HG03558 (cell line): ENCODE measurements at regions not wholly inside any gene's neighbourhood (a gene's known extent, or its start where the extent isn't known, plus 50 kb on each side); places are given as distances from the start of the nearest gene placed in this dataset.

Experiments used
- ATAC-seq: cut with Tn5 transposase; IDR thresholded peaks from one replicate; pipeline ENCODE4 v1.9.1; 2021; ENCODE audit warnings: moderate number of reproducible peaks; ENCODE audit not compliant: unreplicated experiment; ENCODE audit errors: extremely low read depth

DNA sequence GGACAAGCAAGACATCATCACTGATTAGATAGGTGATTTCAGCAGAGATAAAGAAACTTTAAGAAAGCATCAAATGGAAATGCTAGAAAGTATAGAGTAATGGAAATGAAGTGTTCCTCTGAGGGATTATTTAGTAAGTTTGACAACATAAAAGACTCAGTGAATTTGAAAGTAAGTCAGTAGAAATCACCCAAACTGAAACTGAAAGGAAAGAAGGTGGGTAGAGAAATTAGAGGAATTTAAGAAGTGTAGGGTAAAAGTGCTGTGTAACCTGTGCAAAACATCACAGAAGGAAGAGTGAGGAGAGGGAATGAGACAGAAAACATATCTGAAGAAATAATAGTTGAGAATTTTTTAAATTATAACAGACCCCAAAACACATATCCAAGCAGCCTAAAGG lies 343.1 kb downstream of the CBLN2 start:
- no peak for ATAC-seq

DNA sequence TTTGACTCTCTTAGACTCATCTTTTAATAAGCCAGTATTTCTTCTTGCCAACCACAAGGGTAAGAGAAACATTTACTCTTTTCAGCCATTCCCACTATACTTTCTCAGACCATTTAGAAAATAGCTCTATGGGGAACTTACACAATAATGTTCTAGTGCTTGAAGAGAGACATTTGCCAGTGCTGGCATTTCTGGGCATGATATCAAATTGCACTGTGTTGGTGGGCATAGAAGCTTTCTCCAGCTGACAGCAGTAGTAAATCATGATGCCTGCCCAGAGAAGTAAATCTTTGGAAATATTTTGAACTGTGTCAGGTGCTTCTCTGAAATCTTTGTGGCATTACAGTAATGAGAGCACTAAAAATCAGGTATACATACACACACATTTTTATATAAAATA lies 346.6 kb downstream of the CBLN2 start:
- no peak for ATAC-seq

DNA sequence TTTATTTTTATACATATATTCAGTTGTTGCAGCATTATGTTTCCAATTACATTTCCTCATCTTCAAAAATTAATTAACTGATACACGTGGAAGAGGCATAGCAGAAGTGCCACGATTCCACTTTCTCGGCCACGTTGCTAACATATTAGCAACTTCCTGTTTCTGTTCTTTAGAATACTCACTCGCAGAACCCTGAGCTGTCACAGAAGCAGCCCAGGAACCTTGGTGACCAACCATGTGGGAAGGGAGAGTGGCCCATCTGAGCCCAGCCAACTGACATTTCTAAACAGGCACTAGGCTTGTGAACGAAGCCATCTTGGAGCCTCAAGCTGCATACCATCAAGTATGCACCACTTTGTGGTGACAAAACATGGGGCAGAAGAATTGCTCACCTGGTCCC lies 350.1 kb downstream of the CBLN2 start:
- no peak for ATAC-seq

DNA sequence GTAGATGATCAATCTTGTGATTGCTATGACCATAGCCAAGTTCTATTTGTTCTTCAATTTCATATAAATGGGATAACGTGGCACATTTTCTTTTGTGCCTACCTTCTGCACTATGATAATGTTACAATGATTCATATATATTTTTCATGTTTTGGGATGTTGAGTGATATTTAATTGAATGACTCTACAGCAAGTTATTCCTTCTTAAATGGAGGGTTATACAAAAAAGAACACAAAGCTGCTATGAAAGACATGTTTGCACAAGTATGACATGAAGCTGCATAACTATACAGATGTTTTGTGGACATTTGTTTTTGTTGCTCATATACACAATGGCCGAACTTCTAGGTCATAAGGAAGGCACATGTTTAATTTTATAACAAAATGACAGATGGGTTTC lies 356.2 kb downstream of the CBLN2 start:
- no peak for ATAC-seq

DNA sequence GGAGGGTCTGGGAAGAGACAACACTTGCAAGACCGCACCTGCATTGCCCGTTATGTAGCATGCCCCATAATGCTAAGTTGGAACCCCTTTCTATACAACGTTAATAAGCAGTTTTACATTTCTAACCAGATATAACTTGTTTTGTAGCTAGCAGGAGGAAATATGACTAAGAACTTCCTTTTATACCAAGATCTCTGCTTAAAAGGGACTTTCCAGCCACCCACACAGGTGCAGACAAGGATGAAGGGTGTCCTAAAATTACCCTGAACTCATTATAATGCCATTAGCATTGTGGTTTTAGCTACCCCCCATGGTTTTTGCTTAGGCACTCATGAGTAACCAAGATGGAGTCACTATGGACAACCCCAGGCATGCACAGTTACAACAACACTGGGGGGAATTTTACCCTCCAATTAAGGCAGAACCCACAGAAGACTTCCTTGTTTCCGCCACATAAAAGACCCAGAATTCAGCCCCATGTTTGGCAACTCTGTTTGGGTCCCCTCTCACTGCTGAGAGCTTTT lies 362.8 kb downstream of the CBLN2 start:
- ATAC-seq: no peak

DNA sequence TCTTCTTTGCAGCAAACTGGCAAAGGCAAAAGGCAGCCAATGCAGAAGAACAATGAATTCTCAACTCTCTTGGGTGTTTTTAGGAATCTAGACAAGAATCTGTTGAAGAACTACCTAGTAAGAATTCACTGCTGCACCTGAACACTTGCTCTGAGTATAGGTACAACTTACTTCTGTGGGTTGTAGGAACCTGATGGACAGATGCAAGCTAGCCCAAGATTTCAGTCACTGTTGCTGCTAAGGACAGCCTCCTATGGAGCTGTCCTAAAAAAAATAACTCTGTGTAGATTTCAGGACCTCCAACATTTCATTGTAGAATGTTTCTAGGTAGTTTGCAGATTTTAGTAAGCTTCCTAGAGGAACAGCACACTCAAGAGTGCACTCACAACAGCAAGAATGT lies 363.5 kb downstream of the CBLN2 start:
- ATAC-seq: no peak

DNA sequence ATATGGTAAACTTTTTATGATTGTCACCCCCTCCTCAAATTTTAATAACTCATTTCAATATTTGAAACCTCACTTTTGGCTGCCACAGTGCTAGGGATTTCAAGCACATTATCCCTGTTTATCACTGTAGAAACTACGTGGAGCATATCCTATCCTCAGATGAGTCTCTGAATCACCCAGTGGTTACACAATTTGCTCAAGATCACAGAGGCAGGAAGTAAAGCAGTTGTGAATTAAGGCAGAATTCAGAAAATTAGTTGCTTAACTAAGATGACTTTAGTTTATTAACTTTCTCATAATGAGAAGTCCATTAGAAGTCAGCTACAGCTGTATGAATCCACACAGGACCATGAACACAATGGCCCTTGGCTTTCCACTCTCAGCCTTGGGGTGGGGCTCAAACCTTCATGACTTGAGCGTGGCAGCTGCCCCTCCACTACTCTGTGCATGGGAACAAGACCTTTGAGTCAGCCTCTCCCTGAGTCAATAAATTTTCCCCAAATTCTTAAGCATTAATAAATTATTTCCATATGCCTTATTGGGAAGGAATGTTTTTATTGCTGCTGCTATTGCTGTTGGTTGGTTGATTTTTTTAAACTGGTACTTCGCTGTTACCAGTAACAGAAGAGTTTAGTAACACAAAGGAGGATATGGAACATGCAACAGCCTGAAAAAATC lies 369.0 kb downstream of the CBLN2 start:
- no peak for ATAC-seq

DNA sequence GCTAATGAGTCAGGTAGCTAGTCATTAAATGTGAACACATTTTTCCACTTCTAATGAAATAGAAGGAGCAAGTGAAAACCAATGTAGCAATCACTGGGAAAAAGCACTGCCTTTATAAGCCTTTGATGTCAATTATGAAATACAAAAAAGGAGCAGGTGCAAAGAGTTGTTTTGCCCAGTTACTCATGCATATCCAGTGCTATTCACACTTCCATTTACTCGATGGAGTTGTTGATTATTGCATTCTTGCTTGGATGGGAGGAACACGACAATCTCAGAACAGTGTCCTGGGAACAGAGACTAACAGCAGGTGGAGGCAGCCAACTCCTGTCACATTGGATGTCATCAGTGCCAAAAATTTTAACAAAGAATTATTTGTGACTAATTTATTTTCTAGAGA lies 372.5 kb downstream of the CBLN2 start:
- ATAC-seq: no peak

DNA sequence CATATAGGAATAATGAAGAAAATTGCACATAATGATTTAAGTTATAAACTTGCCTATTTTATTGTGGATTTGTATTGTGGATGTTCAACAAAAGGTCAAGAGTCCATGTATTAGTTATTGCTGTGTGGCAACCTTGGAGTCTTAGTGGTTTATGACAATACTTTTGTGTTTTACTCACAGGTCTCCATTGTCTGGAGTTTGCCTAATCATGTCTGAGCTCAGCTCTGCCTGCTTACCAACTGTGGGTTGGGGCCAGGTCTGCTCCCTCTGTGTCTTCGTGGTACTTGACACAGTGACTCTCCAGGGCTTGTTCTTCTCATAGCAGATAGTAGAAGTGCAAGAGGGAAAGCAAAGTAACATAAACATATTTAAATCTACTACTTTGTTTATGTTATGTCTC lies 382.5 kb downstream of the CBLN2 start:
- ATAC-seq: no peak

DNA sequence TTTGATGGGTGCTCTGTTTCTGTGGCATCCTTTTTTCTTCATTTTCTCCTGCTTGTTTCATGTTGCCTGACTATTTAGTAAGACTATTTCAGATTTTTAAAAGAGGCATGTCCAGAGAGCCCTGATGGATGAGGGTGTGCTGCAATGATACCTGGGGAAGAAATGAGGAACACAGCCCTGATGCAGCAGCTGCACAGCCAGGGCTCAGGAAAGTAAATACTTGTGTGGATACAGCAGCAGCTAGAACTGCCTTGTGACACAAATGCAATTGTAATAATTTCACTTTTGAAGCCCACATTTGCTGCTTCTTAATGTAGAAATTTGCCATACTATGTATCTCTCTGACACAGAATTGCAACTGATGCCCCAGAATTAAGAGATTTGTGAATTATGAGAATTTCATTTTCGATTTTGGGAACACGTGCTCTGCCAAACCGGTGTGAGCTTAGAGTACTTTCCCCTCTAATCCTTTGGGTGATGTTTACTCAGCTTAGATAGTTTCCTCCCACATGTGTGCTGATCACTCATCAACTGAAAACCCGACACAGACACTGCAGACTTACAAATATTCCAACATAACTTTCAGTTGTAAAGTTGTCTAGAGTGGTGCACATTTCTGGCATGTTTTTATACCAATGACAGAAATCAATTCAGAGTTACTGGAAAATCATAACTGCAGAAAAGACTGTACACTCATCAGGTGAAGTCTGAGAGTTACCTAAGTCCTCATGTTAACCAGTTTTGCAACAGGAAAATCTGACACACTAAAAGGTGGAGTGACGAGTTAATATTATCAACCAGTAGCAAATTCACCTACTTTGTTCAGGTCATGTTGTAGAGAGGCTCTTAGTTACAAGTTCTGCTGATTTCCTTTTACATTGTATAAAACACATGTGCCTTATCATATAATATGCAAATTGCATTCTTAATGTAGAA lies 383.4 kb downstream of the CBLN2 start:
- no peak for ATAC-seq

DNA sequence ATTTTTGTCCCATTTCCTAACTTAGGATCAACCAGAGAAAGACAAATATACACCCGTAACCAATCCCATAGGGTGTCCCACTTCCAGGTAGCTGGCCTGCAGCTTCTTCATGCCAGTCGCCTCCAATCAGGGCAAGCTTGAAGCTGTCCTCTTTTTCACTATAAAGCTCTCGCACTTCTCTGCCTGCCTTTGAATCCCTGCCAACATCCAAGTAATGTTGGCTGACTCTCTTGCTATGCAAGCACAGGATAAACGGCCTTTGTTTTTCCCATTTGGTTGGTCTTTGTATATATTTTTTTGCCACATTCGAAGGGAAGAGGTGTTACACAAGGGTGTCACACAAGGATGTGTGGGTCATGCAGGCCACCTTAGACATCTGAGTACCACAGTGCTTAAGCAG lies 388.8 kb downstream of the CBLN2 start:
- no peak for ATAC-seq

DNA sequence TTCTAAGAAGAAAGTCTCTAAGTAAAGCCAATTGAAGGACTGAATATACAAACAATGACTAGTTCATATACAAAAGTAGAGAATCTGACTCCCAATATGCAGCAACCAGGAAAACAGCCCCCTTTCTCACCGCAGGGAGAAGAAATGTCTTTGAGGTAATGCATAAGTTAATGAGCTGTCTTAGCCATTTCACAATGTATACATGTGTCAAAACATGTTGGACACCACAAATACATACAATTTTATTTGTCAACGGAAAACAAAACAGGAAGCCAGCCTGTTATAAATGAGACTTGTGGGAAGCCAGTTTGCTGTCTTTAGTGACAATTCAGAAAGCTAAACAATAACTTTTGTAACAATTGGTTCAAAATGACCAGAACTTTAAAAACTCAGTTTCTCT lies 389.2 kb downstream of the CBLN2 start:
- ATAC-seq: no peak

DNA sequence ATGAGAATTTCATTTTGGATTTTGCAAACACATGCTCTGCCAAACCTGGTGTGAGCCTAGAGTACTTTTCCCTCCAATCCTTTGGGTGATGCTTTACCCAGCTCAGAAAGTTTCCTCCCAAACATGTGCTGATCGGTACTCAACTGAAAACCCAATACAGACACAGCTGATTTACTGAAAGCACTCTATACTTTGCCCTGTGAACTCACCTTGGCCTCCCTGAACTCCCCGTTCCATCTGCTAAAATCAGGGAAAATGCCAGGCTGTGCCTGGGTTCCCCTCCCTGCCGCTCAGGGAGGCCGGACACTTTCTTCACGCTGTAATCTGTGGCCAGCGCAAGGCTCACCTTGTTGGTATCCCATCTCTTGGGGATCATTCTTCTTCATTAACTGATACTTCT lies 391.2 kb downstream of the CBLN2 start:
- ATAC-seq: no peak

DNA sequence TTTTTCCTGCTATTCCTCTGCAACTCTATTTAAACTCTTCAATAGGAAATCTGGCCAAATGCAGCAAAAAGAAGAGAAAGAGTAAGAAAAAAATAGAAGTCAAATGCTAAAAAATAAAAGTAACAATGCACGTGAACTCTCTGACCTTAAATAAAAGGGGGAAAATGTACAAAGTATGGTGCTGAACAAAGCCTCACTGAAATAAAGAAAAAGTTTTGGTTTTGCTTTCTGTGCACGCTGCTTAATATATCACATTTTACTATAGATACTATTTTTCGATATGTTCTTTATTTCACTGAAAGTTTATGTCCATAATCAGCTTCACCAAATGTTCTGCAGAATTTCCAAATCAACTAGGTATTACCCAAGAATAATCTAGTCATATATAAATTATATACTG lies 396.3 kb downstream of the CBLN2 start:
- ATAC-seq: no peak

DNA sequence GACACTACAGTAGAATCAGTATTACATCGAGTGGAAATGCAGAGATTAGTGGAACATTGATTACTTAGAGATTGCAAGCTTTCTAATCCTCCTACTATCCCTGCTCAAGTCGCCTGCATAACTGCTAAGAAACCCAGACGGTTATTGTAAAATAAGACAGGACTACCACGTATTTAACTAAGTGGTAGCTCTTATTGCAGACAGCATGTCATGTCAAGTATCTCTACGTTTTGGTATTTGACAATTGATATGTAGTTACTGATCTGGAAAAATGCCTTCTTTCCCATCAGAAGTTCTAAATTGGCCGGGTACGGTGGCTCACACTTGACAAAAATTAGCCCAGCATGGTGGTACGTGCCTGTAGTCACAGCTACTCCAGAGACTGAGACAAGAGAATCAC lies 404.1 kb downstream of the CBLN2 start:
- no peak for ATAC-seq

DNA sequence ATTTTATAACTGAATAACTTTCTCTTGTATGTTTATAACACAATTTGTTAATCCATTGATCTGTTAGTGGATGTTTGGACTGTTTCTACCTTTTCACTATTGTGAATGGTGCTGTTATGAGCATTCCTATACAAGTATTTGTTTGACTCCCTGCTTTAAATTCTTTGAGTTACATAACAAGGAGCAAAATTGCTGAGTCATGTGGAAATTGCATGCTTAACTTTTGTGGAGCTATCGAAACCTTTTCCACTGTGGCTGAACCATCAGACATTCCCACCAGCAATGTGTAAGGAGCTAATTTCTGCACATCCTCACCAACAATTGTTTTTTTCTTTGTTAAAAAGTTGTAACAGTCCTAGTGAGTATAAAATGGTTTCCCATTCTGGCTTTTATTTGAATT lies 415.5 kb downstream of the CBLN2 start:
- no peak for ATAC-seq

DNA sequence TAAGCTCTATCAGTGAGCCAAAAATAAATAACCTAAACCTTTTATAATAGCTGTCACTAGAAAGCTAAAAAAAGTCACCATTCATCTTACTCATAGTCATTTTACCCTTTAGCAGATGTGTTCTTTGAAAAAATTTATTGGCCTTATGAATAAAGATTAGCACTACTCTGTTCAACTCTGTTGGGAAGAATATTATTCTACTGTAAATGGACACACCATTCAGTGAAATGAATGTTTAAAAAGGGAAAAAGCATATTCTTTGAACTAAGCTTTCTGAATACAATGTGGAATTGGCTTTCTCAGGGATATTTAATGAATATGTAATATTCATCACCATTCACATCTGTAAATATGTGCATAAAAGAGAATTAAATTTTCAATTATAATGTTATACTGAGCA lies 422.0 kb downstream of the CBLN2 start:
- no peak for ATAC-seq

DNA sequence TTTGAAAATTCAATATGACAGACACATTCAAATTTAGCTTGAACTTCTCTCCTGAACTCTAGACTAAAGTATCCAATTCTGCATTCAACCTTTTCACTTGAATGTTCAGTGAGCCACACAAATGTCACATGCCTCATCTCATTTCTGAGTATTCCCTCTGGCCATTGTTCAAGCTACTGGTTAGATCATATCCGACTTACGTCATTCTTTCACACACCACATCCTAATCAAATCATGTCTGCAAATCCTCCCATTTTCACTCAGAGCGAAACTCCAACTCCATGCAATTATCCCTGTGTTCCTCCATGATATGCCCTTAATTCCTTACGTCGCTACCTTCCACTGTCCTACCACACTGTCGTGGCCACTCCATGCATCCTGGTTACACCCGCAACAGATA lies 425.1 kb downstream of the CBLN2 start:
- no peak for ATAC-seq

DNA sequence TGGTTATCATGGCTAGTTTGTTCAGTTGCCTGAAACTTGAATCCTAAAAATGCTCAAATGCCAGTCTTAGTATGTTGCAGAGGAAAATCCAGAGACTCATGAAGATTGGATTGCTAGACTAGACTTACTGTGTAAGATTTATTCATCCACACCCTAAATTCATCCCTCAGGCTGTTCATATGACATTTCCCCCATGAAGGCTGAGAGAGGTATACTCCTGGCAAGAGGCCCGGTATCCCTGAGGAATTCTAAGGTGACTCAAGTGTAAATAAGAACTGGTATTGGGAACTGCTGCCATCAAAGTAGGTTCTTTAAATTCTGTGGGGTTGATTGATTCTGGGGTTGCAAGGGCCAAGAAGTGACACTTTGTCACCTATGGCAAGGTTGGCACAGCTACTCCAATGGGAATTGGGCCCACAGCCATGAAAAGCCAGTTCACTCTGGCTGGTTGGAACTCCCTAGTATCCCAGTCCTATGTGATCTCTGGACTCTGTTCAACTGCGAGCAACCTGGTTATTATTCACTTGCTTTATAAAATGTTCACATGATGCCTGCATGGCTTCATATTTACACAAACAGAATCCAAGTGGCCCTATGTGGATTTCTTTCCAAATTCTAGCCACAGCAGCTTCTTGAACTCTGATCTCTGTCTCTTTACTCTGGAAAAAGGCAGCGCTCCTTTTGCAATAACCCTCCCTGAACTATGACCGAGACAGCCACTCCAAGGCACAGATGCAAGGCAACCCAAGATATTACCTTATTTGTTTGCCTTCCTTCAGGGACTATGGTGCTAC lies 429.1 kb downstream of the CBLN2 start:
- ATAC-seq: no peak

DNA sequence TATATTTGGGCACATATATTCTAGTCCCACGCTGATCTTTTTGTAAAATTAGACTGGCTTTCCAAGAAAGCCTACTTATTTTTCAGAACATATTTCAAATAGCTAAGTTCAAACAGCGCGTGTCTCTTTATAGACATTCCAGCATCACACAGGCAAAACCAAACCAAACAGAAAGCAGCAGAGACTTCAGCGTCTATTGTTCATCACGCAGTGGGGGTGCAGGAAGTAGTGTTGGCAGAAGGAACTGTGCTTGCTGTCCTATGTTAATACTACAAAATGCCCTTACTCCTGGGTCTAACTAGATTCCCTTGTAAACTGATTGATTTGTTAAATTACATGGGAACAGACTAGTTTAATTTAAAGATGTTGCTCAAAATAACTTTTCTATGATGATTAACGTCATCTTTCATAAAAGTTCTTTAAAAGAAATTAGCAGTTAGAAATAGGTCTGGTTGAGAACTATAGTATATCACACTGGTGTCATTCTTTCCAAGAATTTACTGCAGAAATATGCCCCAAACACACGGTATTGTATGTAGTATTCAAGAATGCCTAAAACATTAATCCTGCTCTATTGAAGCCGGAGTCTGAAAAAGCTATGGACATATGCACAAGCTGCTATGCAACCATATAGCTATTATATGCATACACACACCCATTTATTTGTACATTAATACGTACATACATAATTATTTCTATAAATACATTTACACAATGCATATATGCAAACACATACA lies 436.3 kb downstream of the CBLN2 start:
- ATAC-seq: no peak
